ENCODE measurements at regions not wholly inside any gene's neighbourhood (a gene's known extent, or its start where the extent isn't known, plus 50 kb on each side); places are given as distances from the start of the nearest gene placed in this dataset.
"Not testable (repeated sequence)": the region's sequence is repeated elsewhere in the genome, so short reads cannot be mapped to it uniquely, and the experiment has no call there.

DNA sequence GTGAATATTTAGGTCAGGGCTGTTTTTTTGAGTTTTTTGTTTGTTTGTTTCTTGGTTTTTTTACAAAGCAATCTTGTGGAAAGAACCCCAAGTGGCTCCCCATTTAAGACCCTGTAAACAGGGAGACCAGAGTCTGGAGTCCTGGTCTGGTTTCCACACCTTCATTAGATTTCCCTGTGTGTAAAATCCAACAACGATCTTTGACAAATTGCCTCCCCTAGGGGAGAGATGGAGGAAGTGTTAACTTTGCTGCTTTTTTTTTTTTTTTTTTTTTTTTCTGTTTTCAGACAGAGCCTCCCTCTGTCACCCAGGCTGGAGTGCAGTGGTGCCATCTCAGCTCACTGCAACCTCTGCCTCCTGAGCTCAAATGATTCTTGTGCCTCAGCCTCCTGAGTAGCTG, 77.4 kb downstream of the ART5 start:
- H3K4me1 ChIP-seq; H2AFZ ChIP-seq; H3K4me2 ChIP-seq (ENCODE audit: low read length); H3K9ac ChIP-seq; H3K27ac ChIP-seq; H3K36me3 ChIP-seq (ENCODE audit: control insufficient read depth, insufficient read depth, low read length); H3K27me3 ChIP-seq (ENCODE audit: control insufficient read depth, insufficient read depth, low read length); H3K9me3 ChIP-seq (ENCODE audit: control insufficient read depth, low read length); H3K79me2 ChIP-seq; H3K4me3 ChIP-seq (ENCODE audit: low read depth, low read length): not testable (repeated sequence)
- TF ChIP-seq, protein P1, sequence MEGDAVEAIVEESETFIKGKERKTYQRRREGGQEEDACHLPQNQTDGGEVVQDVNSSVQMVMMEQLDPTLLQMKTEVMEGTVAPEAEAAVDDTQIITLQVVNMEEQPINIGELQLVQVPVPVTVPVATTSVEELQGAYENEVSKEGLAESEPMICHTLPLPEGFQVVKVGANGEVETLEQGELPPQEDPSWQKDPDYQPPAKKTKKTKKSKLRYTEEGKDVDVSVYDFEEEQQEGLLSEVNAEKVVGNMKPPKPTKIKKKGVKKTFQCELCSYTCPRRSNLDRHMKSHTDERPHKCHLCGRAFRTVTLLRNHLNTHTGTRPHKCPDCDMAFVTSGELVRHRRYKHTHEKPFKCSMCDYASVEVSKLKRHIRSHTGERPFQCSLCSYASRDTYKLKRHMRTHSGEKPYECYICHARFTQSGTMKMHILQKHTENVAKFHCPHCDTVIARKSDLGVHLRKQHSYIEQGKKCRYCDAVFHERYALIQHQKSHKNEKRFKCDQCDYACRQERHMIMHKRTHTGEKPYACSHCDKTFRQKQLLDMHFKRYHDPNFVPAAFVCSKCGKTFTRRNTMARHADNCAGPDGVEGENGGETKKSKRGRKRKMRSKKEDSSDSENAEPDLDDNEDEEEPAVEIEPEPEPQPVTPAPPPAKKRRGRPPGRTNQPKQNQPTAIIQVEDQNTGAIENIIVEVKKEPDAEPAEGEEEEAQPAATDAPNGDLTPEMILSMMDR (IDR thresholded peaks at IDR 0.05): peak; percentile 44

DNA sequence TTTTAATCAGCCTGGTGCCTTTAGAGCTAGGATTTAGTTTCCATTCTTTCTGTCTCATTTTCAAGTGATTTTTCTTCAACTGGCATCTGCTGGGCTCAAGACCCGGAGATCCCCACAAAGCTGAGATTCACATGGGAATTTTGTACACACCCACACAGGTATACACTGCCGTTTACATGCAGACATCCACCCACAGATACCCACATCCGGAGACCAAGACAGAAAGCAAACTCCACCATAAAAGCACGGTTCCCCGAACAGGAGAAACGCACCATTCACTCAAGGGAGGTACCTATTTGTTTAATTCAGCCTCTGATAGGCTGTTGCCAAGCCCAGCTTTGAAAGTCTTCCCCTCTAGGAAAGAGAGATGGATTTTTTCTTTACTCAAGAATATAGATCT, 87.2 kb downstream of the ART5 start:
- H3K9me3 ChIP-seq (ENCODE audit: control insufficient read depth, low read length); H3K9ac ChIP-seq; H3K4me2 ChIP-seq (ENCODE audit: low read length); H3K27ac ChIP-seq; H3K4me3 ChIP-seq (ENCODE audit: low read depth, low read length); H3K79me2 ChIP-seq; H3K27me3 ChIP-seq (ENCODE audit: control insufficient read depth, insufficient read depth, low read length); H3K4me1 ChIP-seq; H3K36me3 ChIP-seq (ENCODE audit: control insufficient read depth, insufficient read depth, low read length): not testable (repeated sequence)
- H2AFZ ChIP-seq: peak overlapping the region; percentile 15

DNA sequence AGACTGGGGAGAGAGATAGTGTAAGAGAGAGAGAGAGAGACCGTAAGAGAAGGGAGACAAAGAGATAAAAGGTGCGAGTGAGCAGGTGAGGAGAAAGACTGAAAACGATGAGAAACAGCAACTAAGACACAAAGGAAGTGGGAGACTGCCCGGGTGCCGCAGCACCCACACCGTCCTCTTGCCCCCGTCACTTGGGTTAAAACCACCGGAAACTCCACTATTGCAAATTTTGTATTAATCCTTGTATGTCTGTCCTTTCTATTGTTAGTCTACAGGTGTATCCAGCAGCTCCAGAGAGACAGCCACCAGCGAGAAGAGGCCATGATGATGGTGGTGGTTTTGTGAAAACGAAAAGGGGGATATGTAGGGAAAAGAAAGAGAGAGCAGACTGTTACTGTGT, 96.8 kb downstream of the ART5 start:
- not testable (repeated sequence) for H3K4me2 ChIP-seq (ENCODE audit: low read length); H3K4me3 ChIP-seq (ENCODE audit: low read depth, low read length); H3K9me3 ChIP-seq (ENCODE audit: control insufficient read depth, low read length); H3K27ac ChIP-seq; H3K27me3 ChIP-seq (ENCODE audit: control insufficient read depth, insufficient read depth, low read length); H3K79me2 ChIP-seq; H2AFZ ChIP-seq; H3K9ac ChIP-seq; H3K36me3 ChIP-seq (ENCODE audit: control insufficient read depth, insufficient read depth, low read length); H3K4me1 ChIP-seq

DNA sequence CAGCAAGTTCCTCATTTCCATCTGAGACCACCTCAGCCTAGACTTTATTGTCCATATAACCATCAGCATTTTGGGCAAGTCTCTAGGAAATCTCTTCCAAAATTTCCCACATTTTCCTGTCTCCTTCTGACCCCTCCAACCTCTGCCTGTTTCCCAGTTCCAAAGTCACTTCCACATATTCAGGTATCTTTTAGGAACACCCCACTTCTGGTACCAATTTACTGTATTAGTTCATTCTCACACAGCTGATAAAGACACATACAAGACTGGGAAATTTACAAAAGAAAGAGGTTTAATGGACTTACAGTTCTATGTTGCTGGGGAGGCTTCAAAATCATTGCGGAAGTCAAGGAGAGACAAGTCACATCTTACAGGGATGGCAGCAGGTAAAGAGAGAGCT, 103.6 kb downstream of the ART5 start:
- not testable (repeated sequence) for H3K36me3 ChIP-seq (ENCODE audit: control insufficient read depth, insufficient read depth, low read length); H3K4me3 ChIP-seq (ENCODE audit: low read depth, low read length); H3K9ac ChIP-seq; H3K4me2 ChIP-seq (ENCODE audit: low read length); H3K27me3 ChIP-seq (ENCODE audit: control insufficient read depth, insufficient read depth, low read length); H3K27ac ChIP-seq; H2AFZ ChIP-seq; H3K4me1 ChIP-seq; H3K79me2 ChIP-seq; H3K9me3 ChIP-seq (ENCODE audit: control insufficient read depth, low read length)

DNA sequence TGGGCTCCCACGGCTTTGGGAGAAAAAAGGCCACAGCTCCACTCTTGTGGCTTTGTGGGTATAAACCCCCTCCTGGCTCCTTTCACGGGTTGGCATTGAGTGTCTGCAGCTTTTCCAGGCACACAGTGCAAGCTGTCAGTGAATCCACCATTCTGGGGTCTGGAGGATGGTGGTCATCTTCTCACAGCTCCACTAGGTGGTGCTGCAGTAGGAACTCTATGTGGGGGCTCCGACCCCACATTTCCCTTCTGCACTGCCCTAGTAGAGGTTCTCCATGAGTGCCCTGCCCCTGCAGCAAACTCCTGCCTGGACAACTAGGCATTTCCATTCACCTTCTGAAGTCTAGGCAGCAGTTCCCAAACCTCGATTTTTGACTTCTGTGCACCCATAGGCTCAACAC, 104.5 kb downstream of the ART5 start:
- H3K79me2 ChIP-seq; H3K9me3 ChIP-seq (ENCODE audit: control insufficient read depth, low read length); H3K36me3 ChIP-seq (ENCODE audit: control insufficient read depth, insufficient read depth, low read length); H3K9ac ChIP-seq; H3K4me1 ChIP-seq; H3K27ac ChIP-seq; H3K27me3 ChIP-seq (ENCODE audit: control insufficient read depth, insufficient read depth, low read length); H3K4me2 ChIP-seq (ENCODE audit: low read length); H2AFZ ChIP-seq; H3K4me3 ChIP-seq (ENCODE audit: low read depth, low read length): not testable (repeated sequence)

DNA sequence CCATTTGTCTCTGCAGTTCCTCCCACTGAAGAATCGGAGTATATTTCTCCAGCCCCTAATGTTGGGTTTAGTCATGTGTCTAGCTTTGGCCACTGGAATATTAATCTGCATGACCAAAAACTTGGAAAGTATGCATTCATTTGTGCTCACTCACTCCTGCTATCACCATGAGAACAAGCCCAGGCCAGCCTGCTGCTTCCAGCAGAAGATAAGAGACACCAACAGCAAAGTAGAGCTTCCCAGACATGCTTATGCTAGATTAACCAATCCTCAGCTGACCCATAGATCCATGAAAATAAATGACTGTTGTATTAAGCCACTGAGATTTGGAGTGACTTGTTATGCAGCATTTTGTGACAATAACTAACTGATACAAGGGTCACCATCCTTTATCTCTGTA, 108.8 kb downstream of the ART5 start:
- H3K27me3 ChIP-seq (ENCODE audit: control insufficient read depth, insufficient read depth, low read length); H3K79me2 ChIP-seq; H3K9me3 ChIP-seq (ENCODE audit: control insufficient read depth, low read length); H3K4me3 ChIP-seq (ENCODE audit: low read depth, low read length); H3K9ac ChIP-seq; H3K36me3 ChIP-seq (ENCODE audit: control insufficient read depth, insufficient read depth, low read length); H3K27ac ChIP-seq; H3K4me1 ChIP-seq; H2AFZ ChIP-seq; H3K4me2 ChIP-seq (ENCODE audit: low read length): not testable (repeated sequence)

DNA sequence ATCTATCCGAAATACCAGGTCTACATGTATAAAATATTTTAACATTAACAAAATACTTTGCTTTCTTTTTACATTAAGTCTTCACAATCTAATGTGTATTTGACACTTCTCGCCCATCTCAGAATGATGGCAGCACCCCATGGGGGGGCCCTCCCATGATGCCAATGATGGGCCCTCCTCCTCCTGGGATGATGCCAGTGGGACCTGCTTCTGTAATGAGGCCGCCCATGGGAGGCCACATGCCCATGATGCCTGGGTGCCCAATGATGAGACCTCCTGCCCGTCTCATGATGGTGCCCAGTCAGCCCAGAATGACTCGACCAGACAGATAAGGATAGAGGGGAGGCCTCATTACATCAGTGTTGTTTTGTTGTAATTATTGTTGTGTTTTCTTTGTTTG, 110.5 kb downstream of the ART5 start:
- H3K9me3 ChIP-seq (ENCODE audit: control insufficient read depth, low read length); H2AFZ ChIP-seq; H3K79me2 ChIP-seq; H3K36me3 ChIP-seq (ENCODE audit: control insufficient read depth, insufficient read depth, low read length); H3K27me3 ChIP-seq (ENCODE audit: control insufficient read depth, insufficient read depth, low read length); H3K4me1 ChIP-seq; H3K4me3 ChIP-seq (ENCODE audit: low read depth, low read length); H3K4me2 ChIP-seq (ENCODE audit: low read length); H3K27ac ChIP-seq; H3K9ac ChIP-seq: not testable (repeated sequence)

DNA sequence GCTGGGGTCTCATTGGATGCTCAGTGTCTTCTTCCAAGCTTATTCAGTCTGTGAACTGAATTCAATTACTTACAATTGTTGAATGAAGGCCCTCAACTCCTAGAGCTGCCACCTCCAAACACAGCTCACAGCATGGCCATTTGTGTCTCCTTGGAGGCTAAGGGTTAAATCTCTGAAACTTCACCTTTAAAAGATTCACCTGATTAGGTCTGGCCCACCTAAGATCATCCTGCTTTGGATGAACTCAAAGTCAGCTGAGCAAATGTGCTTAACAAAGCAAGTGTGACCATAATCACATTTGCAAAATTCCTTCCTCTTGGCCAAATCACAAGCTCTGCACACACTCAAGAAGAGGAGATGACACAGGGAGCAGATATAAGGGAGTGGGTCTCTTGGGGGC, 118.2 kb downstream of the ART5 start:
- not testable (repeated sequence) for H3K9me3 ChIP-seq (ENCODE audit: control insufficient read depth, low read length); H3K9ac ChIP-seq; H3K27ac ChIP-seq; H3K27me3 ChIP-seq (ENCODE audit: control insufficient read depth, insufficient read depth, low read length); H3K4me3 ChIP-seq (ENCODE audit: low read depth, low read length); H3K79me2 ChIP-seq; H3K36me3 ChIP-seq (ENCODE audit: control insufficient read depth, insufficient read depth, low read length); H3K4me1 ChIP-seq; H3K4me2 ChIP-seq (ENCODE audit: low read length); H2AFZ ChIP-seq

DNA sequence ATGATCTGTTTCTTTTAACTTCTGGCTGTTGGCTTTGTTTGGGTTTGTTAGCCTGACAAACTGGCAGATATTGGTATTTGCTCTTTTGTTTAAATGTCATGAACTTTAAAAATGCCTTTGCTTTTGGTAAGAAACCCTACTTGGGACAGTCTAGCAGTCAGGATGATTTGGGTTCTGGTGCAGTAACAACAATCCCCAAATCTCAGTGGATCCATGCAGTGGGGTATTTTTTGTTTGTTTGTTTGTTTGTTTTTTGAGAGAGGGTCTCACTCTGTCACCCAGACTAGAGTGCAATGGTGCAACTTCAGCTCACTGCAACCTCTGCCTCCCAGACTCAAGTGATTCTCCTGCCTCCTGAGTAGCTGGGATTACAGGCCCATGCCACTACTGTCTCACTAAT, 120.9 kb downstream of the ART5 start:
- not testable (repeated sequence) for H3K4me1 ChIP-seq; H2AFZ ChIP-seq; H3K27me3 ChIP-seq (ENCODE audit: control insufficient read depth, insufficient read depth, low read length)

DNA sequence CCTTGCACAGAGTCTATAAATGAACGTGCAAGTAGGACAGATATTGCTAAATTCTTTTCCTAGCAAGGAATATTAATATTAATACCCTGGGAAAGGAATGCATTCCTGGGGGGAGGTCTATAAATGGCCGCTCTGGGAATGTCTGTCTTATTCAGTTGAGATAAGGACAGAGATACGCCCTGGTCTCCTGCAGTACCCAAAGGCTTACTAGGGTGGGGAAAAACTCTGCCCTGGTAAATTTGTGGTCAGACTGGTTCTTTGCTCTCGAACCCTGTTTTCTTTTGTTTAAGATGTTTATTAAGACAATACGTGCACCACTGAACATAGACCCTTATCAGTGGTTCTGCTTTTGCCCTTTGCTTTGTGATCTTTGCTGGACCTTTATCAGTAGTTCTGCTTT, 122.0 kb downstream of the ART5 start:
- not testable (repeated sequence) for H3K36me3 ChIP-seq (ENCODE audit: control insufficient read depth, insufficient read depth, low read length); H3K27ac ChIP-seq

More for the DNA sequence above, 120.9 kb downstream of the ART5 start:
- not testable (repeated sequence) for H3K36me3 ChIP-seq (ENCODE audit: control insufficient read depth, insufficient read depth, low read length); H3K9me3 ChIP-seq (ENCODE audit: control insufficient read depth, low read length); H3K79me2 ChIP-seq; H3K4me3 ChIP-seq (ENCODE audit: low read depth, low read length); H3K27ac ChIP-seq; H3K9ac ChIP-seq; H3K4me2 ChIP-seq (ENCODE audit: low read length)

DNA sequence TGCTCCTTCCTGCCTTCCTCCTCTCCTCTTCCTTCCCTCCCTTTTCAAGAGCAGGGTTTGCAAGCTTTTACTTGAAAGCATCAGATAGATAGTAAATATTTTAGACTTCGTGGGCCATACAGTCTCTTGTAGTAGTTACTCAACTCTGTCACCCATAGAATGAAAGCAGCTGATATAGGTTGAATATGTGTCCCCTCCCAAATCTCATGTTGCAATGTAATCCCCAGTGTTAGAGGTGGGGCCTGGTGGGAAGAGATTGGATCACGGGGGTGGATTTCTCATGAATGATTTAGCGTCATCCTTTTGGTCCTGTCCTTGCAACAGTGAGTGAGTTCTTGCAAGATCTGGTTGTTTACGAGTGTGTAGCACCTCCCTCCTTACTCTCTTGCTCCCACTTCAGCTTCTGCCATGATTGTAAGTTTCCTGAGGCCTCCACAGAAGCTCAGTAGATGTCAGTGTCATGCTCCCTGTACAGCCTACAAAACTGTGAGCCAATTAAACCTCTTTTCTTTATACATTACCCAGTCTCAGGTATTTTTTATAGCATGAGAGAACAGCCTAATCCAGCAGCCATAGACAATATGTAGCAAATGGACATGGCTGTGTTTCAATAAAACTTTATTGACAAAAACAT, 124.7 kb downstream of the ART5 start:
- H3K4me1 ChIP-seq; H3K9me3 ChIP-seq (ENCODE audit: control insufficient read depth, low read length); H3K4me3 ChIP-seq (ENCODE audit: low read depth, low read length); H2AFZ ChIP-seq; H3K79me2 ChIP-seq; H3K4me2 ChIP-seq (ENCODE audit: low read length); H3K36me3 ChIP-seq (ENCODE audit: control insufficient read depth, insufficient read depth, low read length); H3K27ac ChIP-seq; H3K9ac ChIP-seq; H3K27me3 ChIP-seq (ENCODE audit: control insufficient read depth, insufficient read depth, low read length): not testable (repeated sequence)

More for the DNA sequence above, 122.0 kb downstream of the ART5 start:
- H3K4me1 ChIP-seq; H2AFZ ChIP-seq; H3K27me3 ChIP-seq (ENCODE audit: control insufficient read depth, insufficient read depth, low read length); H3K79me2 ChIP-seq; H3K9ac ChIP-seq; H3K9me3 ChIP-seq (ENCODE audit: control insufficient read depth, low read length); H3K4me2 ChIP-seq (ENCODE audit: low read length); H3K4me3 ChIP-seq (ENCODE audit: low read depth, low read length): not testable (repeated sequence)

All from parathyroid adenoma (tissue), 2 donors.